MCF 10A (cell line): ENCODE measurements at regions not wholly inside any gene's neighbourhood (a gene's known extent, or its start where the extent isn't known, plus 50 kb on each side); places are given as distances from the start of the nearest gene placed in this dataset.

Experiments
- BruUV-seq: library from RNA; stranded (reverse); fragments of 400-500 nt; replicated peaks from 2 replicates; lab custom pipeline; 2021; lab: Mats Ljungman, UMichigan
- CTCF ChIA-PET: fragments of 300-600 bp; sonication (Branson Sonifier 250); formaldehyde crosslinking; extraction: SDS; loops from one replicate; lab custom pipeline; 2021; ENCODE audit warnings: antibody characterized with exemption, inconsistent platforms; lab: Yijun Ruan, JAX
- POLR2A ChIA-PET: fragments of 300-600, 350-650 bp; sonication (Branson Sonifier 250); formaldehyde crosslinking; extraction: SDS; loops from one replicate; lab custom pipeline; 2020; ENCODE audit warnings: antibody characterized with exemption, inconsistent platforms; lab: Yijun Ruan, JAX
- DNase-seq: peaks from one replicate; pipeline ENCODE4 v3.0.0-alpha.2; 2018; ENCODE audit not compliant: unreplicated experiment
- H3K27ac Mint-ChIP-seq: one replicate; pipeline ENCODE4 v1.8.0; 2022; ENCODE audit warnings: mild to moderate bottlenecking, low read depth, mixed read lengths; ENCODE audit not compliant: unreplicated experiment
- H3K27me3 Mint-ChIP-seq: one replicate; pipeline ENCODE4 v1.8.0; 2022; ENCODE audit warnings: mixed read lengths; ENCODE audit not compliant: insufficient read depth, unreplicated experiment
- H3K36me3 Mint-ChIP-seq: one replicate; pipeline ENCODE4 v1.8.0; 2022; ENCODE audit warnings: mild to moderate bottlenecking, moderate library complexity, mixed read lengths; ENCODE audit not compliant: insufficient read depth, unreplicated experiment
- H3K4me1 Mint-ChIP-seq: one replicate; pipeline ENCODE4 v1.8.0; 2022; ENCODE audit warnings: mixed read lengths; ENCODE audit not compliant: insufficient read depth, unreplicated experiment
- H3K4me3 Mint-ChIP-seq: one replicate; pipeline ENCODE4 v1.8.0; 2022; ENCODE audit warnings: mild to moderate bottlenecking, moderate library complexity, mixed read lengths; ENCODE audit not compliant: unreplicated experiment
- H3K9me3 Mint-ChIP-seq: one replicate; pipeline ENCODE4 v1.8.0; 2022; ENCODE audit warnings: mixed read lengths; ENCODE audit not compliant: unreplicated experiment
- CTCF ChIP-seq: fragments of 200-600 bp; IDR thresholded peaks from one replicate; pipeline ENCODE4 v1.8.0; 2022; ENCODE audit warnings: antibody characterized with exemption, mild to moderate bottlenecking; ENCODE audit not compliant: unreplicated experiment
- intact Hi-C: fragments of 100-400 bp; cut with micrococcal nuclease; formaldehyde crosslinking; loops from 2 replicates; pipeline ENCODE4 v1.14.1; 2022

GRCh38 chr12:90173499-90174197 is 465.0 kb upstream of the ATP2B1 start:
- BruUV-seq: no TSS peak
- no peaks in the 10 kb centered on the region for H3K4me1 Mint-ChIP-seq
- no peaks in the 10 kb centered on the region for H3K9me3 Mint-ChIP-seq
- intact Hi-C loops: no loop called here
- no peak for DNase-seq
- TF ChIP-seq CTCF: no peak
- H3K27ac Mint-ChIP-seq: no peak overlapping the region
- H3K36me3 Mint-ChIP-seq: no peaks in the 10 kb centered on the region
- ChIA-PET POLR2A (interaction anchor here (0.7 kb wide), 1 partner anchor 233 kb away, joined by 3 read pairs; no protein-coding TSS in a partner anchor), CTCF (interaction anchor here (0.9 kb wide), 1 partner anchor 8 kb away, joined by 3 read pairs; no protein-coding TSS in a partner anchor)
- no peak overlapping the region for H3K4me3 Mint-ChIP-seq
- H3K27me3 Mint-ChIP-seq: no peaks in the 10 kb centered on the region

- Mint-ChIP-seq H3K4me3 (no peak overlapping the region), H3K36me3 (no peaks in the 10 kb centered on the region), H3K9me3 (no peaks in the 10 kb centered on the region), H3K4me1 (no peaks in the 10 kb centered on the region), H3K27me3 (no peaks in the 10 kb centered on the region), H3K27ac (no peak overlapping the region)
- CTCF ChIA-PET: interaction anchor here (0.6 to 0.7 kb wide), 2 partner anchors 9 to 30 kb away, joined by 3 to 5 read pairs; no protein-coding TSS in a partner anchor
- no peak for TF ChIP-seq CTCF
- no TSS peak for BruUV-seq
- intact Hi-C loops: no loop called here
- no peak for DNase-seq
- POLR2A ChIA-PET: interaction anchor here (1.2 kb wide), 1 partner anchor 16 kb away, joined by 4 read pairs; no protein-coding TSS in a partner anchor
Observed at GRCh38 chr12:90172524-90172923, 463.9 kb upstream of the ATP2B1 start.

- CTCF ChIA-PET: no interaction called here
- BruUV-seq: no TSS peak
- intact Hi-C loops: no loop called here
Observed at GRCh38 chr12:90170740-90171139, 462.1 kb upstream of the ATP2B1 start.

More at GRCh38 chr12:90170740-90171139, 462.1 kb upstream of the ATP2B1 start:
- H3K9me3 Mint-ChIP-seq: no peaks in the 10 kb centered on the region
- H3K27me3 Mint-ChIP-seq: no peaks in the 10 kb centered on the region
- no peak for DNase-seq
- no peak overlapping the region for H3K27ac Mint-ChIP-seq
- H3K4me3 Mint-ChIP-seq: no peak overlapping the region
- no peaks in the 10 kb centered on the region for H3K36me3 Mint-ChIP-seq
- H3K4me1 Mint-ChIP-seq: no peaks in the 10 kb centered on the region
- POLR2A ChIA-PET: no interaction called here
- no peak for TF ChIP-seq CTCF
